ENCODE measurements at regions not wholly inside any gene's neighbourhood (a gene's known extent, or its start where the extent isn't known, plus 50 kb on each side); places are given as distances from the start of the nearest gene placed in this dataset.

DNA sequence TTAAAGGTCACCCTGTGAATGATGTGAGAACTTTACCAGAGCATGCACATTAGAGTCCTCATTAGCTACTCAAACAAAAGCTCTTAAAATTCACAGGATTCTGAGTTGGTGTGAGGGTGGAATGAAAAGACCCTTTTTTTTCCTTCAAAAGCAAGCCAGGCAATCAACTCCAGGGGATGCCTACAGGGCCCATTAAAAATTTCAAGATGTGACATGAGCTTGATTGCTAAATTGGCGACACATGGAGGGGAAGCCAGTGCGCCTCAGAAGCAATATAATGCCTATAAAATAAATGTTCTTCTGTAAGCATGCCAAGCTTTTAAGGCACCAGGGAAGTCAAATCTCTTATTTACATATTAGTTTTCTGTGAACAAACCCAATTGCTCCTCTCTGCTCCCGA is 328.8 kb upstream of the SUCLG2 start:
- no peak for TF ChIP-seq GATA3 (IDR thresholded peaks at IDR 0.05; ENCODE audit: low read depth, low read length)
- no peak for TF ChIP-seq GATA2 (IDR thresholded peaks at IDR 0.05; ENCODE audit: low read depth, low read length)
